HG03565 (cell line): ENCODE measurements at regions not wholly inside any gene's neighbourhood (a gene's known extent, or its start where the extent isn't known, plus 50 kb on each side); places are given as distances from the start of the nearest gene placed in this dataset.

Experiments used
- ATAC-seq: cut with Tn5 transposase; IDR thresholded peaks from one replicate; pipeline ENCODE4 v1.9.1; 2021; ENCODE audit warnings: mild to moderate bottlenecking, moderate library complexity; ENCODE audit not compliant: unreplicated experiment

DNA sequence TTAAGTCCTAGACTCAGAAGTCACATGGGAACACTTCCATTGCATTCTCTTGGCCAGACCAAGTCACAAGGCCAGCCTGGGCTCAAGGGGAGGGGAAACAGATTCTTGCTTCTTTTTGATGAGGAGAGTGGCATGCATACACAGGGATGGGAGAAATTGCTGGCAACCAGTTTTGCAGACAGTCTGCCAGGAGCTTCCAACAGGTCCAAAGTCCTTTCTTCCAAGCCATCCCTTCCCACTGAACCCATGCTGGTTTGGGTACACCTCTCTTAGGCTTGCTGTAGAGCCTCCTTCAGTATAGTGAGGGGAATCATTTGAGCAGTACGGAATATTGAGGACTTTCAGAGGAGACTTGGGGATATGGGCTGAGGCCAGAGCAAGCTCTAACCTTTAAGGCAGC is 267.8 kb downstream of the BCOR start:
- ATAC-seq = no peak

DNA sequence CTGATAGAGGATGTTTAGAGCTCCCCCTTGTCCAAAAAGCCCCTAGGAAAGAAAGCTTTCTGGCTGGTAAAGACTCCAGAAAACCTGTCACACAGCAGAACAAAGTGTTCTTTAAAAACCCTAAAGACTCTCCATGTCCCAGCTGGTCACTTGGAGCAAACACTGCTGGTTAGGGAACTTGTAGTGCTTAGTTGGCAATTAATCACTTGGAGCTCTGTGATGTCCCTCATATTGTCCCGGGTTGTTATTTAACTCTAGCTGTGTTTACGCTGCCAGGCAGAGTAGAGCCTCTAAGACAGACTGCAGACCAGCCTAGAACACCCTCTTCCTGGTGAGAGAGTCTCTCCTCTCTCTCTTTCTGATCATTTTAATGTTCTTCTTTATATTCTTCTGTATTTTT is 267.3 kb downstream of the BCOR start:
- ATAC-seq = no peak

DNA sequence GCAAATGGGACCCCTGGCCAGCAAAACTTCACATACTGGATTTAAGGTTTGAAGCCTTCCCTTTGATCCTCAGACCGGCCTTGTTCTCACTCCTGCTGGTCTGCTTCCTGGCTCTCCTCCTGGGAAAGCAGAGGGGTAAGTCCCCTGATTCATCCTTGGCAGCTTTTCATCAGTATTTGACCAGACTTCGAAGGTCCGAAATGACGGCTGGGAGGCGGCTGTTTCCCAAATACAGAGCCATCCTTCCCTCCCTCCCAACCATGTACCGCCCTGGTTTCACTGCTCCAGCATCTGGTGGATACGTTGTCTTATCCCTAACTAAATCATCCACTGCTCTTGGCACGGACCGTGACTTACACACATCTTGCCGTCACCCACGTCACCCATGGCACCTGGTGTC is 265.5 kb downstream of the BCOR start:
- ATAC-seq = no peak

DNA sequence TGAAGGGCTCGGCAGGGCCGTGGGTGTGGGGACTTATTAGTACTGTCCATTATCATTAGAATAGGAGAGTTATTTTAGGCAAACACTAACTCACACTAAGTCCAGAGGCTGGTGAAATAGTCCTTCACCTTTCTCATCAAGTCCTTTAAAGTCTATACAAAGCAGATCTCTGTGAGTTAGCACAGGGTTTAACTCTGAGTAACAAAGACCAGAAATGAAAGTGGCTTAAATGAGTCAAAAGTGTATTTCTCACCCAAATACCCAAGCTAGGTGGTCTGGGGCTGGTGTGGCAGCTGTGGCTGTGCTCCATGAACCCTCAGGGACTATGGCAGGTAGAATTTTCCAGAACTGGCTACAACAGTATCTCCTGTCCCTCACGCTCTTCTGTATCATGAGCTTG is 263.2 kb downstream of the BCOR start:
- ATAC-seq = no peak

DNA sequence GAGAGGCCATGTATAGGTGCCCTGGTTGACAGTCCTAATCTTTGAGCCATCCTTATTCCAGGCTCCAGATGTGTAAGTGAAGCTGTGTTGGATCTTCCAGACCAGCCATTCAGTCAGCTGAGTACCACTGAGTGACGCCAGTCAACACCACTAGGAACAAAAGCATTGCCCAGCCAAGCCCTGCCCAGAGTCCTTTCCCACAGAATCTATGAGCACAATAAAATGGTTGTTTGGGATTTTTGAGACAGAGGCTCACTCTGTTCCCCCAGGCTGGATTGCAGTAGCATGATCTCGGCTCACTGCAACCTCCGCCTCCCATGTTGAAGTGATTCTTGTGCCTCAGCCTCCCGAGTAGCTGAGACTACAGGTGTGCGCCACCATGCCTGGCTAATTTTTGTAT is 262.5 kb downstream of the BCOR start:
- ATAC-seq = no peak

DNA sequence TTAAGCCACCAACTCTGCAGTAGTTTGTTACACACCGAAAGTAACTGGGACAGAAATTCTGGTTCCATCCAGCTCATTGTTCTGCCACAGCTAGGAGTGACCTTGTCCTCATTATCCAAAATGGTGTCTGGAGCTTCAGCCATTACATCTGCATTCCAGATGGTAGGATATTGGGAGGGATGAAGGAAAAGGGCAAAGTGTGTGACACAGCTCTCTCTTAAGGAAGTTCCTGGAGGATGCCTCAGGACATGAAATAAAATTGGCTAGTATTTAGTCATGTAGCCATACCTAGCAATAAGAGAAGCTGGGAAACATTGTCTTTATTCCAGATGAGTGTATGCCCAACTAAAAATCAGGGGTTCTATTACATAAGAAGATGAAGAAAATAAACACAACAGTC is 262.0 kb downstream of the BCOR start:
- ATAC-seq = no peak

DNA sequence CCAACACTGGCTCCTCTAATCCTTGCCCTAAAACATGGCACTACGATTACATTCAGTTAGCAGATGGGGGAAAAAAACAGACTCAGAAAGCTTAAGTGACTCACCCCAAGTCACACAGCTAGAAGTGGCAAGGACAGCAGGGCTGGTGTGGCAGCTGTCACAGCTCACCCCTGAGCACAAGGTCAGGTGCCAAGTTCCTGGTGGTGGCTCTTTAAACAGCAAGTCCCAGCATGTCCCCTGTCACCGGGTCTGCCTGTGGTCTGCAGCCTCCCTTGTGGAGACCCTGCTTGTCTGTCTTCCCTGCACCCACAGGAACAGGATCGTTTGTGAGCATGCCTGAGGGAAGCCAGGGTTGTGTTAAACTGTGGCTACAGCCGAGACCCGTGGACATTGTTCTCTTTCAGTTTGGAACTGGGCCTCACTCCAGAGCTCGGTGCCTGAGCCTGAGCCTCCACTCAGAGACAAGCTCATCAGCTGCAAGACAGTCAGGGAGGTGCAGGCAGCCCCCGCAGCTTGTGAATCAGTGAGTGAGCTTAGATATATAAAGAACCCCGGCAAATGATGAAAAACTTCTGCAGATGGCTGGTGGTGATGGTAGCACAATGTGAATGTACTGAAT is 260.8 kb downstream of the BCOR start:
- no peak for ATAC-seq

DNA sequence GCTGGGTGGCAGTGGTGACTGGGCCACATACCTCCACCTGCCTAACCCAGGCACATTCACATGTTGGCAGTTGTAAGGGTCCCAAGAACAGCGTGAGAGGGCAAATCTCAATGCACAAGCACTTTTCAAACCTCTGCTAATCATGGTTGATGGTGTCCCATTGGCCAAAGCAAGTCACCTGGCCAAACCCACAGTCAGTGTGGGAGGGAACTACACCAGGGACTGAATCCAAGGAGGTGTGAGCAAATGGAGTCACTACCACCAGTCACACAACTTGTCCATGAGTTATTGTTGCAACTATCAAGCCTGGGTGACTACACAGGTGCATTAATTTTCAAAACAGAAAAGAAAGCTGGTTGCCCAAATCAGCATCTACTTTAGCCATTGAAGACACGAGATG is 260.1 kb downstream of the BCOR start:
- no peak for ATAC-seq

DNA sequence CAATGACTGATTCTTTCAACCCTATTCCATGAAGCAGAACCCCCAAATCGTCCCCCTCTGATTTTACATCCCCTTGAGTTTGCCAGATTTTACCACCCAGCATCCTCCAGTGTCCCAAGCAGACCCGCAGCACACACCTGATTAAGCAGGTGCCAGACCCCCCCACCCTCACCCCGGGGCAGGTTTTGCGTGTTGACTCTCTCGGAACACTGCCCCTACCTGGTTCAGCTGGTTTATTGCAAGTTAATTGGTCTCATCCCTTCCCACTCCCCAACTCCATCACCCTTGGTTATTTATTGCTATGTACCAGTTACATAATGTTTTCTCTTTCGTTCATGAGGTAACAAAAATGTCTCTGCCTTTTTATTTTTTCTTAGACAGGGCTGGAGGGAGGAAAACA is 258.4 kb downstream of the BCOR start:
- ATAC-seq = no peak

DNA sequence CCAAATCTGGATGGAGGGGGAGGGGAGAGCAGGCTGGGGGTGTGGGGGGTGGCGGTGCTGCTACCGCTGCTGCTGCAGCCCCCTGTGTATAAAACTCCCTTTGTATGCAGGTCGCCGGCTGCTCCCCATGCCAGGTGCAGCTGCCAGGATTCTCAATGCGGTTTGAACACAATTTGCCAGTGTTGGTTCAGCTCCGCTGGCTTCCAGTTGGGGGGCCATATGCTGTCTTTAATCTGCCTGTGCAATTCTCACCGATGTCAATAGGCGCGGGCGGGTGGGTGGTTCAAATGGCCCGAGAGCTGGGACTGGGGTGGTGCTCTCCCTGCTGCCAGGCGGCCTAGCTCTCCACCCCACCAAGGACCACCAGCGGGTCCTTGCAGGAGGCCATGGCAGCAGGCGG is 257.6 kb downstream of the BCOR start:
- ATAC-seq = no peak

DNA sequence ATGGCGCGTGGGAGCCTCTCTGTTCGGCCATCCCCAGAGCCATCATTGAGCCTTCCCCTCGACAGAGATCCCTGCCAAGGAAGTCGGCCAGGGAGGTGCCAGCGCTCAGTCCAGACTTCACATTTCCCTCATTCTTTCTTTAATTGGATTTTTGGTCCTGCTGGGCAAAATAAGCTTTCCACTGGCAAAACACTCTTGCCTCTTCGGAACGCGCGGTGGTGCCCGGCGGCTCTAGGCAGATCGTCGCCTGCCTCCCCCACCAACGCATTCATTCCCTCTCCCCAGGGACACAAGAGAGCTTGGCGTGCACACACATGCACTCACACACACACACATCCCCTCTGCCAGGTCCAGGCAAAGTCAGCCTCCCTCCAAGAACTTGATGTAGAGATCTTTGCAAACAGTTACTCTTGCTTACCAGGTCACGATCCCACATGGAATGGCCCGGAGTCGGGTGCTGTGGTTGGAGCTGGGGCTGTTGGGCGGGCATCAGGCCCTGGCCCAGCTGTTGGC is 257.1 kb downstream of the BCOR start:
- no peak for ATAC-seq

DNA sequence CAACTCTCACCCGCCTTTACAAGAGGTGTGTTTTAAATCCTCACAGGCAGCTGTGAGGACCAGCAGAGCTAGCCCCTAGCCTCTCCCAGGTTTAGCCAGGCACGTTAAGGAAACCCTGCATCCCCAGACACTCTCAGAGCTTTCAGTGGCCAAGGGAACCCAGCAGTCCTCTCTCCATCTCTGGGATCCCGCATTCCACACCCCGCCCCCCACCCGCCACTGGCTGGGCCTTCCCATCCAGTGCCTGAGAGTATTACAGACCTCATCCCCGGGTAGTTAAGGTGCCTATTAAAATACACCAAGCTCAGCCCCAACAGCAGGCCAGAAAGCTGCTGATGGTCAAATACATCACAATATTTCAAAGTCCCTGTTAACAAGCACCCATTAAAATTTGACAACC is 256.2 kb downstream of the BCOR start:
- no peak for ATAC-seq

DNA sequence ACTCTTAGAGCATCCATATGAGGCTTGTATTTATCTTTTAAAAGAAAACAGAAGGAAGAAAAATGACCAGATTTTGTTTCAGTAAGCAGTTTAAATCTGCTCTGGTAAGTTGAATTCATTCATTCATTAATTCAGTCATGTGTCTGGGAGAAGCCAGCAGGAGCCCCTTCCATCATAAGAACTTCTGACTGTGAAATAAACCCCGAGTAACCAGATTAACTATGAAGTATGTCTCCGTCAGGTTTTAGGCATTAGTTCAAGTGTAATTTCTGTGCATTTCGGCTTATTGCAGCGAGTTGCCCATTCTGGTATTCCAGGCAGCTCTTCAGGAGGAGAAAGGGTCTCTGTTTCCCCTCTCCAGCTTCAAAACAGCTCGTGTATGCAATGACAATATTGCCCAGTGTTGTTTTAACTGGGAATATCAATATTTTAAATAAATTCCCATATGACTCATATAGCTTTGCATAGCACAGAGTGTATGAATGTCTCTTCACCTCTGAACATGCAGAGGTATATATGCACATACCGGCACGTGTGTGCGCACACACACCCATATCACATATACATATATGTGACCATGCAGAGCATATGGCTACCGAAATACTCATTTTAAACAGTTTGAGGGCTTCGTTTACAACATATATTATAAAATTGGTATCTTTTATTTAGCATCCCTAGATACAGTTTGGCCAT is 255.3 kb downstream of the BCOR start:
- ATAC-seq = no peak

DNA sequence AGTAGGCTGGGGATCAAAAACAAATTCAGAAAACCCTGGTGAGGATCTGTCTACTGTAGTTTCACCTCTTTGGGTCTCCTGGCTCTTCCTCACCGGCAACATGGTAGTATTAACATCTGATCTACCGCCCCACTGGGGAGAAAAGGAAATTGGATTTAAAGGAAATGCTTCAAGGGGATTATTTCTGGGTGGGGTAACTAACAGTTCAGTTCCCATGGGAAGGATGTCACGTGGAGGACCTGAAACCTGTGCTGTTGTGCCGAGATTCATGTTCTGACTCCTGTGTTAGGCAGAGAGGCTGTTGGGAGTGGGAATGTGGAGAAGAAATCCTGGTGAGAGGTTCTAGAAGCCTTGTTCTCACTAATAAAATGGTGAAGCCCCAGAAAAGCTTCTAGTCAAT is 254.4 kb downstream of the BCOR start:
- ATAC-seq = no peak

DNA sequence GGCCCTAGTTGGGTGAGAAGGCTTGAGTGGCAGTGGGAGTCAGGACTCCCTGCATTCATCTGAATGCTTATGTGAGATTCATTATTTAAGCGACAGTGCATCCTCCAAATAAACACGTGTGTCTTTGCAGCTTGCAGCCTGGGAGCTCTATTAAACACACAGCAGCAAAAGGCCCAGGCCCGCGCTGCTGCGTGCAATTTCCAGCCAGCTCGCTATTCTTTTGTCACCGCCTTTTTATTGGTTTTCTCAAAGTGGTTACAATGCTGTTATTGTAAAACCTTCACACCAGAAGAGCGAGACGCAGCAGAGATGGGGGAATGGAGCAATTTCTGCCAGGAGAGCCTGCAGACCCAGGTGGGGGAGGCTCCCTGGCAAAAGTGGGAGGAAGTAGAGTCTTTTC is 252.5 kb downstream of the BCOR start:
- no peak for ATAC-seq

DNA sequence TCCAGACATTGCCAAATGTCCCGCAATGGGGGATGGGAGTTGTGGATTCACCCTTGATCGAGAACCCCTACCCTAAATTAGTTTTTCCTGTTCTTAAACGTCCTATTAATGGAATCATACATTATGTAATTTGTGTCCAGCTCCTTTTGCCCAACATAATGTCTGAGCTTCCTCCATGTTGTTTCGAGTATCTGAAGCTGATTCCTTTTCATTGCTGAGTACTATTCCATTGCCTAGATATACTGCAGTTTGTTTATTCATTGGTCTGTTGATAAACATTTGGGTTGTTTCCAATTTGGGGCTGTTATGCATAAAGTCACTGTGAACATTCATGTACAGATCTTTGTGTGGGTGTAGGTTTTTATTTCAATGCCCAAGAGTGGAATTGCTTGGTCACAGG is 251.3 kb downstream of the BCOR start:
- ATAC-seq = no peak

DNA sequence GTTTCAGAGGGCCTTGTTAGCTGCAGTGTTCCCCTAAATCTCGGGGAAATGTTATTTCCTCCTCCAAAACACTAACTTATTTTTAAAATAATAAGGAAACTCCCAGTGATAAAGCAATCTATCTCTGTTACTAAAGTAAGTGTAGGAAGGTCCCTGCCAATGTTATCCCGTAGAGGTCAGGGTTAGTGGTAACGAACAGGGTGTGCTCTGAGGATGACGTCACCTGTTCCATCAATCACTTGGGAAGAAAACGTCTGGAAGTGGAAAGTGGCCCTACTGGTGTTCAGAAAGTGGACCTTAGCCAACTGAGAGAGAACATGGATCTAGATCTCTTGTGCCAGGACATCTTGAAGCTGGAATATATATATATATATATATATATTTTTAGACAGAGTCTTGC is 249.5 kb downstream of the BCOR start:
- ATAC-seq = no peak

DNA sequence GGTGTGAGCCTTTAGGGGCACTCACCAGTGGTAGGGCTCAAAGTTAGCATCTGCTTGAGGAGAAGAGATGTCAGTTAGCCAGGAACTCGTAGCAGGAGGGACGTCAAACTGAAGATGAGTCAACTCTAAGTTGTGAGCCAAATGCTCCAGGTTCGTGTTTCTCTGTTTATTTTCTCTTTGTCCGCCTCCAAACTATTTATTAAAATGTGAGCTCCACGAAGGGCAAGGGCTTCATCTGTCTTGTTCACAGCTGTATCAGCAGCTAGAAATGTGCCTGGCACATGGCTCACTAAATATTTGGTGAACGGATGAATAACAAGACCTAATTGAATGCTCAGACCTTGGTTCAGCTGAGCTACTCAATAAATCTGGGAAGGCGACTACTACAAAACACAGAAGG is 248.9 kb downstream of the BCOR start:
- no peak for ATAC-seq

DNA sequence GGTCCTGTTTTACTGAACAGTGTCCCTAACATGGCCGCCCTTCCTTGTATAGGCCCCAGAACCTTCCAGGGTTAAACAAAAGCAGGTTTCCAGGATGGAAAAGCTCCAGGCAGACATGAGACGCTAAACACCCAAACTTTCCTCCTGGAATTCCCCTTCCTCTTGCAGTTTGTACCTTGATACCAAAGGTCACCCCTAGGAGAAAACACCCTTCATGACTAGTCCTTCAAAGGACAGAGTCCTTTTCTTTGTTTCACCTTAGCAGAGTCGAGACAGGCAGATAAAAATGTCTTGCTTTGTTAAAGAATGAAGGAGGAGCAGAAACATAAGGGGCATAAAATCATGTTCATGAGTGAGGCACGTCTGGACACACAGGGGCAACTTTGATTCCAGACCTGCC is 247.5 kb downstream of the BCOR start:
- ATAC-seq = no peak

DNA sequence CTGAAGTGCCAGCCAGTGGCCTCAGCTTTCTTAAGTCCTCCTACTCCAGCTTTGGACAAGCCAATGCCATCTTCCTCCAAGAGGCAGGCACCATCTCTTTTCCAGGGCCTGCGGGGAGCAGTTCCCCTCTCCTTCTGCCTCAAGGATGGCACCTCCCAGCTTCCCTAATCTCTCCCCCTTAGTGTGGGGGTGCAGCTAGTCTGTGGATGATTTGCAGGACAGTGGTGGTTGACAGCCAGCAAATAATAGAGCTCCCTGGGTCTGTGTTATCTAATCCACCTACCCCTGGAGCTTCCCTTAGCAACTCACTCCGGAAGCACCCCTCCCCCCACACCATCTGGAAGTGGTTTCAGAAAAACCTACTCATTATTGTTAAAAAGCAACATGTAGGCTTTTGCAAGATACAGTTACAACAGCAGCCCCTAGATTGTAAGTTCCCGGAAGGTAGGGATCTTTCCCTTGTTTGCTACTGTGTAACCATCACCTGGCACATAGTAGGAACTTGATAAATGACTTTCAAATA is 247.1 kb downstream of the BCOR start:
- ATAC-seq = no peak

DNA sequence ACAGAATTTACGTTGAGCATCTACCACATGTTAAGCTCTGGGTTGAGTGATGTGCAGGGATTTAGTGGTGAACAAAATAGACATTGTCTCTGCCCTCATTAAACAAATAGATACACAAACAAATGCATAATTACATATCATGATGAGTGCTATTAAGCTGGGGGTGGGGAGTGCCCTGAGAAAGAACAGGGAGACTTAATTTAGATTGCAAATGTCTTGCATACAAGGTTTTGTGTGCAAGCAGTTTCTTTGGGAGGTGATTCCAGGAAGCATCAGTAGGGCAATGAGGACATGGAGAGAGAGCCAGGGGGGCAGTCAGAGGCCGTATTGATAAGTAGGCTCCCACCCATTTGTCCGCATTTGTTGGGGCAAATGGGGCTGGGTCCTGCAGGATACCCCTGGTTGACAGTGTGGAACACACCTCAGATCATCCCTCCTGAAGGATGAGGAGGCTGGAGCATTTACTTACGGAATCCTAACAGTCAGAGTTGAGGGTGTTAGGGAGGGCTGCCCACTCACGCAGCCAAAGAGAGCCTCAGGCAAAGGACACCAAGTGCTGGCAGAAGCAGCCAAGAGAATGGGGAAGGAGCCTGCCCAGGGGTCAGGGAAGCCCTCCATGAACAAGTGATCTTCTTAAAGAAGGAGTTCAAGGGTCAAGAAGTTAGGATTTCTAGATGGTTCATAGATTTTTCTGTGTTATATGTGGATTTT is 245.9 kb downstream of the BCOR start:
- ATAC-seq = no peak

DNA sequence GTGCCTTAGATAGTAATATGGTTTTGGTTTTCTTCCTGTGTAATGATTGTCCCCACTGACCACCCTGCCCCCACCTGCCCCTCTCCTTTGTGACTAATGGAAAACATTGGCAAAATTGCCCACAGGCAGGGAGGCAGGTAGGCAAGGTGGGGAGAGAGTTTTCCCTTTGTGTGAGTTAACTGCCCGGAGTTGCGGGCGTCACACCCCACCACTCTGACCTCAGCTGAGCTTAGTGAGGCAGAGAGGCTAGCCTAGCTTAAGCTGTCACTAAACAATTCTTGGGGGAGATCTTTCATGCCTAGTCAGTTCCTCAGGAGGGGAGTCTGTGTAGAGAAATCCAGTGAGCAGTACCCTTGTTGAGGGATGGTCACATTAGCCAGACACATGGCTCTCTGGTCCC is 245.3 kb downstream of the BCOR start:
- no peak for ATAC-seq
